WERI-Rb-1 (cell line): ENCODE measurements at regions not wholly inside any gene's neighbourhood (a gene's known extent, or its start where the extent isn't known, plus 50 kb on each side); places are given as distances from the start of the nearest gene placed in this dataset.

ENCODE experiments used
- DNase-seq: peaks from one replicate; pipeline ENCODE4 v3.0.0-alpha.2; 2020
- H3K27ac ChIP-seq: fragments of 250-450 bp; sonication (Bioruptor Pico); 2 replicates; pipeline ENCODE4 v1.5.1; 2020; ENCODE audit warnings: mild to moderate bottlenecking, moderate library complexity
- H3K27me3 ChIP-seq: fragments of 250-450 bp; sonication (Bioruptor Pico); 2 replicates; pipeline ENCODE4 v1.5.1; 2021; ENCODE audit warnings: mild to moderate bottlenecking, low read depth, moderate library complexity; ENCODE audit not compliant: insufficient read depth, severe bottlenecking
- H3K36me3 ChIP-seq: fragments of 250-450 bp; sonication (Bioruptor Pico); 2 replicates; pipeline ENCODE4 v1.5.1; 2020; ENCODE audit warnings: mild to moderate bottlenecking, moderate library complexity
- H3K4me3 ChIP-seq: 2 replicates; pipeline ENCODE4 v1.5.1; 2011; ENCODE audit warnings: low read depth, mild to moderate bottlenecking, control low read depth, low read length
- H3K9me3 ChIP-seq: fragments of 250-450 bp; sonication (Bioruptor Pico); 2 replicates; pipeline ENCODE4 v1.5.1; 2021; ENCODE audit warnings: mild to moderate bottlenecking, moderate library complexity; ENCODE audit not compliant: severe bottlenecking
- CTCF ChIP-seq: IDR thresholded peaks from 2 replicates; pipeline ENCODE4 v1.5.1; 2011; ENCODE audit warnings: low read depth, mild to moderate bottlenecking, control low read depth, inconsistent platforms, low read length

- no peak for TF ChIP-seq CTCF
- no peak overlapping the region for H3K4me3 ChIP-seq
- H3K36me3 ChIP-seq: no peaks in the 10 kb centered on the region
- H3K9me3 ChIP-seq: no peaks in the 10 kb centered on the region
- no peaks in the 10 kb centered on the region for H3K27me3 ChIP-seq
- H3K27ac ChIP-seq: no peak overlapping the region
- no peak for DNase-seq
These were observed 156.6 kb downstream of the FHIP1A start for GRCh38 chr4:151565583-151565982.

GRCh38 chr4:151566053-151566452, 157.1 kb downstream of the FHIP1A start:
- no peak for DNase-seq
- no peak for TF ChIP-seq CTCF
- no peaks in the 10 kb centered on the region for H3K27me3 ChIP-seq
- H3K27ac ChIP-seq: no peak overlapping the region
- H3K9me3 ChIP-seq: no peaks in the 10 kb centered on the region
- H3K36me3 ChIP-seq: no peaks in the 10 kb centered on the region
- no peak overlapping the region for H3K4me3 ChIP-seq

GRCh38 chr4:151567056-151567455, 158.1 kb downstream of the FHIP1A start:
- H3K27ac ChIP-seq: no peak overlapping the region
- H3K36me3 ChIP-seq: no peaks in the 10 kb centered on the region
- no peaks in the 10 kb centered on the region for H3K9me3 ChIP-seq
- H3K27me3 ChIP-seq: no peaks in the 10 kb centered on the region
- no peak for TF ChIP-seq CTCF
- H3K4me3 ChIP-seq: no peak overlapping the region
- no peak for DNase-seq

GRCh38 chr4:151568966-151569365, 160.0 kb downstream of the FHIP1A start:
- no peak for TF ChIP-seq CTCF

GRCh38 chr4:151569650-151570049, 160.7 kb downstream of the FHIP1A start:
- Histone ChIP-seq H3K4me3 (no peak overlapping the region), H3K9me3 (no peaks in the 10 kb centered on the region), H3K36me3 (no peaks in the 10 kb centered on the region), H3K27ac (no peak overlapping the region), H3K27me3 (no peaks in the 10 kb centered on the region)
- TF ChIP-seq CTCF: no peak
- no peak for DNase-seq

More at GRCh38 chr4:151568966-151569365, 160.0 kb downstream of the FHIP1A start:
- H3K27me3 ChIP-seq: no peaks in the 10 kb centered on the region
- no peak for DNase-seq
- H3K36me3 ChIP-seq: no peaks in the 10 kb centered on the region
- no peaks in the 10 kb centered on the region for H3K9me3 ChIP-seq
- no peak overlapping the region for H3K4me3 ChIP-seq
- H3K27ac ChIP-seq: no peak overlapping the region

- H3K9me3 ChIP-seq: no peaks in the 10 kb centered on the region
- no peak for TF ChIP-seq CTCF
- H3K27ac ChIP-seq: no peak overlapping the region
- no peak overlapping the region for H3K4me3 ChIP-seq
- no peaks in the 10 kb centered on the region for H3K36me3 ChIP-seq
- DNase-seq: no peak
- H3K27me3 ChIP-seq: no peaks in the 10 kb centered on the region
These were observed 164.5 kb downstream of the FHIP1A start for GRCh38 chr4:151573474-151573873.
